ENCODE measurements at regions not wholly inside any gene's neighbourhood (a gene's known extent, or its start where the extent isn't known, plus 50 kb on each side); places are given as distances from the start of the nearest gene placed in this dataset.

DNA sequence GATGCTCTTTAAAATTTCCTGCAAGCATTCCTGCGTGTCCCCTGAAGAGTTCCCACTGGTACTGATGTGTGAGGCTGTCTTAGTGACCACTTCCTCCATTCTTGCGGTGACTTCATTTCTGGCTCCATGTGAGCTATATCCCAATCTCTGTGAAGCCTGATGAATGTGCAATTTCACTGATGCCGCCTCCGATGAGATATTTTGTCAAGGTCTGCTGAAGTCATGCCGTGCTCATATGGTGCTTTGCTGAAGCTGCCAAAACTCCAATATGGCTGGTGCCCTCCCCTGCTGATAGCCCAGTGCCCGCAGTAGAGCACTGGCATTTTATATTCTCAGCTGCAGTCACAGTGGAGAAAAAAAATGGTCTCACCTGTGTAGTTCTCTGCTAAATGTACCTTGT is 271.5 kb downstream of the EFHB start:
- ATAC-seq (ENCODE audit: low FRiP score), result no peak
- no peak for TF ChIP-seq CTCF (IDR thresholded peaks at IDR 0.05)
- no peak for DNase-seq (ENCODE audit: low spot score)

DNA sequence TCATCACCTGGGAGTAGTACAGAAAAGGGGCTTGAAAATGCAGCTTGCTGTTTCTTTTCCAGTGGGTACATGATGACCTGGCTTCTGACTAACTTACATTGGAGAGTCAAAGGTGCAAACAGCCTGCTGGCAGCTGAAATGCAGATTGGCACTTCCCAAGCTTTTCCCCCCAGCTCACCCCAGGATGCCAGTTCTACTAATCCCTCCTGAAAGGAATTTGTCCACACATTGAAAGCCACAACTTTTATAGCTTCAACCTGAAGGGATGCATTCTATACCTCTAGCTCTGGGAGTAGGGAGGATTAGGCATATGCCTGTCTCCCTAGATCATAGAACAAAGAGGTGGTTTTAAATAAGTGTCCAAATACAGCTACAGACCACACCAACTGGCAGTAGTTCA is 281.7 kb downstream of the EFHB start:
- DNase-seq (ENCODE audit: low spot score), result no peak
- no peak for TF ChIP-seq CTCF (IDR thresholded peaks at IDR 0.05)
- no peak for ATAC-seq (ENCODE audit: low FRiP score)

- DNase-seq (ENCODE audit: low spot score) (no peak), ATAC-seq (ENCODE audit: low FRiP score) (no peak)
- no peak for TF ChIP-seq CTCF (IDR thresholded peaks at IDR 0.05)
Observed at GRCh38 chr3:19645093-19645492, 288.9 kb downstream of the EFHB start.

- no peak for TF ChIP-seq CTCF (IDR thresholded peaks at IDR 0.05)
- DNase-seq (ENCODE audit: low spot score) (no peak), ATAC-seq (ENCODE audit: low FRiP score) (no peak)
Observed at GRCh38 chr3:19644405-19644804, 289.6 kb downstream of the EFHB start.

DNA sequence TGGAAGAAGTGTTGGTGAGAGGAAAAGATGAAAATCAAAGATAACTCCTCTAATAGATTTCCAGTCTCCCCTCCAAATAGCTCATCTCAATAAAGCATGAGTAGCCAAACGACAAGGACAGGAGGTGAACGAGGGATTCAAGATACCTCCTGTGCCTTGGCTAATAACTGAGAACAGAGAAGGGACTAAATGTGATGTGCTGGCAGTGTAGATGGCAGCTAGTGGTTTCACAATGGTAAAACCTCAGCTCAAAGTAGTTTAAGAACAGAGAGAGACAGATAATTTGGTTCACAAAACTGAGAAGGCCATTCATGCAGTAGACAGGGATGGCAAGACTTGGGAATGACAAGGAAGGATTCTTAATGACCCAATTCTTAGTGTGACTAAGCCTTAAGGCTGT is 292.6 kb downstream of the EFHB start:
- no peak for DNase-seq (ENCODE audit: low spot score)
- TF ChIP-seq CTCF (IDR thresholded peaks at IDR 0.05), result no peak
- ATAC-seq (ENCODE audit: low FRiP score), result no peak

- no peak for TF ChIP-seq CTCF (IDR thresholded peaks at IDR 0.05)
- ATAC-seq (ENCODE audit: low FRiP score) (no peak), DNase-seq (ENCODE audit: low spot score) (no peak)
Observed at GRCh38 chr3:19632099-19633074, 301.6 kb downstream of the EFHB start.

- DNase-seq (ENCODE audit: low spot score) (no peak), ATAC-seq (ENCODE audit: low FRiP score) (no peak)
- no peak for TF ChIP-seq CTCF (IDR thresholded peaks at IDR 0.05)
Observed at GRCh38 chr3:19598870-19599269, 335.1 kb downstream of the EFHB start.

All from omental fat pad (tissue), 3 donors.